ENCODE measurements at regions not wholly inside any gene's neighbourhood (a gene's known extent, or its start where the extent isn't known, plus 50 kb on each side); places are given as distances from the start of the nearest gene placed in this dataset.
A peak's percentile ranks its signal among the peaks of the same experiment; 100 is the strongest.

- H3K27ac ChIP-seq (ENCODE audit: low read depth in 1 of 2, low read length in 2 of 2) = no peak overlapping the region
- H3K36me3 ChIP-seq (replicated peaks in 1 of 2; ENCODE audit: control insufficient read depth in 1 of 2, insufficient read depth in 2 of 2, low read length in 2 of 2) = no peaks in the 10 kb centered on the region
- intact Hi-C loops (cut with micrococcal nuclease) = no loop called here
- H3K4me1 ChIP-seq (ENCODE audit: control insufficient read depth in 1 of 2, insufficient read depth in 2 of 2, low read length in 2 of 2) = peaks cover 6 to 12% of the 10 kb centered on the region in 2 donors
- DNase-seq = peak in 1 of 3 donors; percentile 30
- Mint-ChIP-seq H3K4me1 (peaks cover 17% of the 10 kb centered on the region), H3K36me3 (no peaks in the 10 kb centered on the region), H3K27ac (no peak overlapping the region), H3K9me3 (no peaks in the 10 kb centered on the region), H3K27me3 (ENCODE audit: low read depth in 3 of 3) (no peaks in the 10 kb centered on the region), H3K4me3 (no peak overlapping the region)
- H3K9me3 ChIP-seq (replicated peaks in 1 of 2; ENCODE audit: control insufficient read depth in 1 of 2, insufficient read depth in 1 of 2, low read length in 2 of 2) = no peaks in the 10 kb centered on the region
- H3K9ac ChIP-seq (ENCODE audit: insufficient read depth, low read length, poor library complexity, severe bottlenecking) = no peak overlapping the region
- H4K20me1 ChIP-seq (ENCODE audit: insufficient read depth, low read length) = no peaks in the 10 kb centered on the region
- no peak for TF ChIP-seq CTCF (IDR thresholded peaks at IDR 0.05)
- peak overlapping the region; percentile 36 for H2AFZ ChIP-seq (ENCODE audit: insufficient read depth, low read depth, low read length, poor library complexity, severe bottlenecking)
- no peaks in the 10 kb centered on the region for H3K79me2 ChIP-seq (ENCODE audit: insufficient read depth, low read length)
- no CpG with 5 or more reads among the region's 4 CpGs for WGBS (ENCODE audit: insufficient coverage)
- H3K4me3 ChIP-seq (replicated peaks in 1 of 3; ENCODE audit: low read depth in 2 of 3, low read length in 3 of 3) = no peak overlapping the region
- H3K27me3 ChIP-seq (ENCODE audit: control insufficient read depth in 2 of 2, insufficient read depth in 2 of 2, low read length in 2 of 2) = no peaks in the 10 kb centered on the region
- no peak overlapping the region for H3K4me2 ChIP-seq (replicated peaks; ENCODE audit: extremely low read depth, low read length, poor library complexity, severe bottlenecking)
Observed at GRCh38 chr3:187875863-187876262, 130.6 kb upstream of the BCL6 start.

GRCh38 chr3:187878772-187879518 is 133.7 kb upstream of the BCL6 start:
- intact Hi-C loops (cut with micrococcal nuclease) = no loop called here

More at GRCh38 chr3:187878772-187879518, 133.7 kb upstream of the BCL6 start:
- H3K79me2 ChIP-seq (ENCODE audit: insufficient read depth, low read length) = no peaks in the 10 kb centered on the region
- no peak for DNase-seq
- no peak overlapping the region for H3K4me2 ChIP-seq (replicated peaks; ENCODE audit: extremely low read depth, low read length, poor library complexity, severe bottlenecking)
- no peaks in the 10 kb centered on the region for H3K9me3 Mint-ChIP-seq
- TF ChIP-seq CTCF (IDR thresholded peaks at IDR 0.05) = no peak
- no peak overlapping the region for H3K4me3 Mint-ChIP-seq
- no peaks in the 10 kb centered on the region for H3K9me3 ChIP-seq (replicated peaks in 1 of 2; ENCODE audit: control insufficient read depth in 1 of 2, insufficient read depth in 1 of 2, low read length in 2 of 2)
- H3K36me3 ChIP-seq (replicated peaks in 1 of 2; ENCODE audit: control insufficient read depth in 1 of 2, insufficient read depth in 2 of 2, low read length in 2 of 2) = no peaks in the 10 kb centered on the region
- H3K27me3 ChIP-seq (ENCODE audit: control insufficient read depth in 2 of 2, insufficient read depth in 2 of 2, low read length in 2 of 2) = no peaks in the 10 kb centered on the region
- no peak overlapping the region for H3K9ac ChIP-seq (ENCODE audit: insufficient read depth, low read length, poor library complexity, severe bottlenecking)
- no peak overlapping the region for H2AFZ ChIP-seq (ENCODE audit: insufficient read depth, low read depth, low read length, poor library complexity, severe bottlenecking)
- H3K4me3 ChIP-seq (replicated peaks in 1 of 3; ENCODE audit: low read depth in 2 of 3, low read length in 3 of 3) = no peak overlapping the region
- peaks cover 17% of the 10 kb centered on the region for H3K4me1 Mint-ChIP-seq
- WGBS (ENCODE audit: insufficient coverage) = no CpG with 5 or more reads among the region's 4 CpGs
- peaks cover 6 to 12% of the 10 kb centered on the region in 2 donors for H3K4me1 ChIP-seq (ENCODE audit: control insufficient read depth in 1 of 2, insufficient read depth in 2 of 2, low read length in 2 of 2)
- no peaks in the 10 kb centered on the region for H4K20me1 ChIP-seq (ENCODE audit: insufficient read depth, low read length)
- peaks cover 0 to 3% (median 2%) of the 10 kb centered on the region in 3 donors for H3K27me3 Mint-ChIP-seq (ENCODE audit: low read depth in 3 of 3)
- H3K36me3 Mint-ChIP-seq = no peaks in the 10 kb centered on the region
- H3K27ac ChIP-seq (ENCODE audit: low read depth in 1 of 2, low read length in 2 of 2) = no peak overlapping the region
- H3K27ac Mint-ChIP-seq = no peak overlapping the region

Measured in CD14-positive monocyte (primary cell).